ENCODE measurements at regions not wholly inside any gene's neighbourhood (a gene's known extent, or its start where the extent isn't known, plus 50 kb on each side); places are given as distances from the start of the nearest gene placed in this dataset.

DNA sequence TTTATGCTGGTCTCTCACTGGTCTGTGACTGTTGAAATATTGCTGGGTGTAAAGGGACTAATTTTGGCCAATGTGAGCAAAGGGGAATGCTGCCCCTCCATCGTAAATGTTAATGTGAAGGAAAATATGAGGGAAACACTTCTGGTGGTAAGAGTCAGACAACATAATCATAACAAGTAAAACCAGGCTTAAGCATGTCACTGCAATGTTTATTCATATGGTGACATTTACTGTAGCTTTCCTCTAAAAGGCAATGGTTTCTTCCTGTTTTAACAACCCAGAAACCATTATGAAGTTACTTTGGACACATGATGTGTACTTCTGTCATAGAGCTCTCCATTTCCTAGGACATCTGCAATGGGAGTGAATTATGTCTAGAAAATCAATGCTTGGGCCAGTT lies 358.0 kb downstream of the LMO4 start:
- TF ChIP-seq HDGF (IDR thresholded peaks at IDR 0.05) (no peak), POLR2A (IDR thresholded peaks at IDR 0.05; ENCODE audit: low read depth, low read length) (no peak), CTCF (IDR thresholded peaks at IDR 0.05 in 2 of 3, conservative IDR thresholded peaks at IDR 0.05 in 1 of 3; ENCODE audit: control insufficient read depth in 2 of 3, extremely low read depth in 1 of 3, insufficient read depth in 1 of 3, low read depth in 3 of 3, low read length in 3 of 3) (no peak), RFX5 (IDR thresholded peaks at IDR 0.05; ENCODE audit: low read depth, low read length) (no peak), RCOR1 (conservative IDR thresholded peaks at IDR 0.05; ENCODE audit: low read depth, low read length) (no peak), CEBPZ (IDR thresholded peaks at IDR 0.05; ENCODE audit: low read depth, low read length) (no peak), HDAC2 (IDR thresholded peaks at IDR 0.05) (no peak), TAF1 (IDR thresholded peaks at IDR 0.05; ENCODE audit: borderline replicate concordance, low read depth, low read length) (no peak), POU2F2 (IDR thresholded peaks at IDR 0.05; ENCODE audit: borderline replicate concordance, low read depth, low read length) (no peak)

Data from GM12878 (cell line).